ENCODE measurements at regions not wholly inside any gene's neighbourhood (a gene's known extent, or its start where the extent isn't known, plus 50 kb on each side); places are given as distances from the start of the nearest gene placed in this dataset.

DNA sequence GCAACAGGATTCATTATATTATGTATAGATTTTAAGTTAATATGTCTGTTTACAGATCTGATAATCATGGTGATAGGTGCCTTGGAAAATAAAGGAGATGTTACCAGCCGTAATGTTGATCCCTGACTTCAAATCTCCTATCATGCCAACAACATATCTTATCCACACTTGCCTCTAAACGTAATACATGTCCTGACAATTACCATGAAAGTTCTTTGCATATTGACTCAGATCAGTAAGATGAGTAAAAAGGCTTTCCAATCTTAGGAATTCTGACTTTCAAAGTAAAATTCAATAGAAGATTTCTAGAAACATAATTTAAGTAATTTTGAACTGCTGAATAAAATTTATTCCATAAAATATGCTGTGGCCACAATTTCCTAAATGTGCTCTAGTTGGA is 513.3 kb downstream of the ANKRD50 start:
- no peak for DNase-seq (ENCODE audit: low read depth in 3 of 3, low spot score in 1 of 3)

DNA sequence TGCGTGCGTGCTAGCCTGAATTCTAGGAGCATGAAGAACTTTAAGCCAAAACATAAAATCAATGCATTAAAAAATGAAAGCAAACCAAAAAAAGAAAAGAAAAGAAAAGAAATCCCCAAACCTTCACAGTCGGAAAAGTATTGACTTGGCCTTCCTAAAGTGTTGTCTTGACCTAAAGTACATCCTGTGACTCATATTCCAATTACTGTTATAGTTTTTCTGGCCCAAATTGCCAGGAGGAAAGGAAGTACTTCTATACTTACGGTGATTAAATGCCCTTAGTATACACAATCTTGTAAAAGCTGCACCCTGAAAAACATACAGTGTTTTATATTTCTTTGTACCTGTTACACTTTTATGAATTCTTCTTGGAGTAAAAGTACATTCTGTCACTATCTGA is 512.8 kb downstream of the ANKRD50 start:
- DNase-seq (ENCODE audit: low read depth in 3 of 3, low spot score in 1 of 3), result no peak

DNA sequence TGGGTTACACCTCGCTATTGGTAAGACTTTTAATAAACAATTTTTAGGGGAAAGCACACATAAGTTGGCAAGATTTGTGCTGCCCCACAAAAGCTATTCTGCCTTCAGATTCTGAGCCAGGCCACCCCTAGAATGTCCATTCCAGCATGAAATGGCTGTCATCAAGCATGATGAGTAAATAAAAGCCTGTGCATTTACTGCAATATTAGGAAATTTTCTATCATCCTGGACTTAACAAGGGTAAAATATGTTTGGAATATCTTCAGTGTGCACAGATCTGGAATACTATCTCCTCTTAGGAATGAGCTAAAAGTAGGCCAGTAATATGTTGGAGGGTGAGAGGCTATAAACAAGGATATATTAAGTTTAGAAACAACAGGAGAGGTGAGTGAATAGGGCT is 510.9 kb downstream of the ANKRD50 start:
- no peak for DNase-seq (ENCODE audit: low read depth in 3 of 3, low spot score in 1 of 3)

DNA sequence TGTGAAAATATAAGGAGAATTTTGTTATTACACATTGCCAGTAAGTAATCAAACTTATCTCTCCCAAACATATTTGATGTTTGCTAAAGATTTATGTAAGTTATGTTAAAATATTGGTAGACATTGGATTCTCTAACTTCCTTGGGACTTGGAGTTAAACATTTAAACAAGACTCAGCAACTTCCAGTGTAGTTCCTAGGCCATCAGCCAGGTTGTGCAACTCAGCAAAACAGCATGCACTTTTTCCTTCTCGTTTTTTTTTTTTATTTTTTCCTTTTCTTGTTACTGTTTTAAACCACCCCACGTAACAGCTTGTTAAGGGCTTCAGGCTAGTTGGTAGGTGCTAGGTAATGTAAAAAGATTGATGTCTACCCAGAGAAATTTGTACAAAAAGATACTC is 510.4 kb downstream of the ANKRD50 start:
- no peak for DNase-seq (ENCODE audit: low read depth in 3 of 3, low spot score in 1 of 3)

DNA sequence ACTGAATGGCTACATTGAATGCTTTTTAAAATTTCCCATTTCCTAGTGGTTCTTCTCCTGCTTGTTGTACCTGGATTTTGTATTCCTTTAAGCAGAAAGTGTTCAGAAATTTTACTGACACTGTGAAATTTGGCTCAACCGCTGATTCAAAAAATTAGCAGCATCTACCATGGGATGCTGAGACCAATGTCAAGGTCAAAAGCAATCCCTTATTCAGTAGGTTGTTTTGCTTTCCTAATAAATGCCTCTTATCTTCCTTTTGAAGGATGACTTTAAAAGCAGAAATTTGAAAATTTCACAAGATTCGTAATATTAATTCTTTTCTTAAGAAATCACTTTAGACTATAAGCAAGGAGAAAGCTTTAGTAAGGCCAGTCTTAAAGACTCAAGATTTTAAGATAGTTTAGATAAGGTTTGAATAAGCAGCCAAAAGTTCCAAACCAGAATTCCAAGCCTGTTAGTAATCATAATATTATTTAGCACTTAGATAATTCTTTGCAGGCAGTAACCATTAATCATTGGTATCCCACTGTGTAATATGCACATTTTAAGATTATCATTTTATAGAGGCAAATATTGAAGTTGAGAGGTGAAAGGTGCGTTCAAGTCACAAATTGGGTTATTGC is 508.8 kb downstream of the ANKRD50 start:
- DNase-seq (ENCODE audit: low read depth in 3 of 3, low spot score in 1 of 3), result no peak

DNA sequence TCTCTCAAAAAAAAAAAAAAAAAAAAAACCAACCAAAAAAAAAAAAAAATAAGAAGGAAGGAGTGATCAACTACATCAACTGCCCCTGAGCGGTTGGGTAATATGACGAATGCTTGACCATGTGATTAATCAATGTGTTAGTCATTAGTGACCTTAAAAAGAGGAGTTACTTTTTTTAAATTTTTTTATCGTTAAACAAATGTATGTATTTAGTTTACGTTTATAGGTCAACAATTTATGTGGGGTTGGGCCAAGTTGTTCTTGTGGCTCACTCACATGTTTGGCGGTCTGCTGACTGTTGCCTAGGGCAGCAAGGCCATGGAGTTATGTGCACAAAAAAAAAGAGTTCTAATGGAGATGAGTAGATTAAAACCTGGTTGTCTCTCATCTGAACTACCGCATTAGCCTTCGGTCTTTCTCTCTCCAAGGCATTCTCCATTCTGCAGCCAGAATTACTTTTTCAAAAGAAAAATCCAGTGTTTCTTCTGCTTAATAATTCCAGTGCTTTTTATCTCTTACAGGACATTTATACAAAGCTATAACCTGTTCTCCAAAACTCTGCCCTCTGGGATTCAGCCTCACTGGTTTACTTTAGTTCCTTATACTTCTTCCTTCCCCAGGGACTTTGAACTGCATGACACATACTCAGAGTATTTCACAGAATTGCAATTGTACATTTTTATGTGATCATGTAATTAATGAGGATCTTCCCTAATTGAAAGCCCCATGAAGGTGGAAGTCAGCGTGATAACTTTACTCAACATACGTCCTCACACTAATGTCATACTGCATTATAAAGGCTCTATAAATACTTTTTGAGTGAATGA is 505.5 kb downstream of the ANKRD50 start:
- DNase-seq (ENCODE audit: low read depth in 3 of 3, low spot score in 1 of 3), result no peak

DNA sequence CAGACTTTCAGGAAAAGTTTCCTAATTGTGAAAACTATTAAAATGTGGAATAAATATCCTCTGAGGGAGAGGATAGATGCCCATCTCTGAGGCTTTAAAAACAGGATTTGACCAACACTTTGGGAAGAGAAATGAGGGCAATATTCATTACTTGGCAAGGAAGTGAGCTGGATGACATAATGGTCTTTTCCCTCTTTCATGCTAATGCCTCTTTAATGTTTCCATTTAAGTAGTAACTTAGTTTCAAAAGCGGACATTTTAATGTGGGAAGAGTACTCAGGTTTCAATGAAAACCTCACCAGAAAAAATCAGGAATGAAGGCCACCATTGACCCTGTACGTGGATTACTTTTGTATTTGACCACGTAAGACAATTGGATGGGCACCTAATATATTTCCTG is 503.3 kb downstream of the ANKRD50 start:
- DNase-seq (ENCODE audit: low read depth in 3 of 3, low spot score in 1 of 3), result no peak

DNA sequence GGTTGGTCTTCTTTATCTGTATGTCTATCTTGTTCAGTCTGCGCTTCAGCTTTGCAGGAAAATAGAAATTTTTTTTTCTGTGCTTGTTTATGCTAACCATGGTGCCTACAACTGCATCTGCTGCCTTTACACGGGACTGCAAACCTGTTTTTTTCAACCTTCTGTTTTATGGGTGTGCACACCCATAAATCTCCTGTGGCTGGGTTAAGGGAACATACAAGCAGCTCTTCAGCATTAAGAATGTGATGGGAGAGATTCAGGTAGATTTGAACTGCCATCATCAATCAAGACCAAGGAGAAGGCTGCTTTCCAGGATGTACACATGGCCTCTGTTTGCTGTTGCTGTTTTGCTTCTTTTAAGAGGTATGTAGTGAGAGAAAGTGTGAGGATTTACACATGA is 502.9 kb downstream of the ANKRD50 start:
- DNase-seq (ENCODE audit: low read depth in 3 of 3, low spot score in 1 of 3), result no peak

DNA sequence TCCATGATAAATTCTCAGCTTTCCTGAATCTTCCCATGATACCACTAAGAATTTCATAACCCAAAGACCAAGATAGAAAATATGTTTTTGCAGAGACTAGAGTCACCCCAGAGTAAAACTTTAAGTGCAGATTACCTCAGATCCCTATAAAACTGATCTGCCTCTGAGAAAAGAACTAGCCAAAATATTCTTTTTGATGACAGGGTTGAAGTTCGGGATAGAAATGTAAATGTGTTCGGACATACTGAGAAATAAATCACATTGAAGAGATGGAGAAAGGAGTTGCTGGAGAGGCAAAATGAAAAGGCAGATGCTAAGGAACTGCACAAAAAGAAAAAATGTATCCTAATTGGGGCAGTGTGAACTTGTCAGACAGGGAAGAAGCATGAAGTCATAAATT is 501.8 kb downstream of the ANKRD50 start:
- no peak for DNase-seq (ENCODE audit: low read depth in 3 of 3, low spot score in 1 of 3)

DNA sequence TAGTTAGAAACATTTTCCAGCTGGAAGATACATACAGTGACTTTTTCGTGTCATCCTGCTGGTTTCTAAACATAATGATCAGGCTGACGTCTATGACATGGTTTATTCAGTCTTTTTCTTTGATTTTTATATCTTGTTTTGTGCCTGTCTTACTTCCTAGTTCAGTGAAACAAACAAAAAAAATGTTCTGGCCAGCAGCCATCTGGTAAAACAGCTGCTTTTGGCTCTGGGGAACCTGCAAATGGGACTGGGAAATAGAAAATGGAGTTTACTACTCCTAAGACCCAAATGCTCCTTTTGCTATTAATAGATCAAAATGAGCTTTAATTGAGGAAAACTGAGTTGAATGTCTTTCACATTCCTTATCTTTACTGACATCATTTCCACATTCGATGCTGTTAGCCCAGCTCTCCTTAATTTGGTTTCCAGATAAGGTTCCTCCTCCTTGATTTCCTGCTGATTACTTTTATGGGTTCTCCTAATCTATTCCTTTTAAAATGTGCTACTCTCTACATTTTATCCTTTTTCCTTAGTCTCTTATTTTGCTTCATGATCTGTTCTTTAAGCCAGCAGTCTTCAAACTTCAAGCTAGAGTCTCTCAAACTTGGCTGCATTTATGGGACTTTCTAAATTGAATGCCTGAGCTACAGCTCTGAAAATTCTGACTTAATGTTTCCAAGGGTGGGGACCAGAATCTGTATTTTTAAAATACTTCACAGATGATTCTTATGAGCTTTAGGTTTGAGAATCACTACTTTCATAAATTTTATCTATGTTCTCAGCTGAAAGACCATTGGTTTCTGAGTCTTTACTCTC is 499.5 kb downstream of the ANKRD50 start:
- no peak for DNase-seq (ENCODE audit: low read depth in 3 of 3, low spot score in 1 of 3)

DNA sequence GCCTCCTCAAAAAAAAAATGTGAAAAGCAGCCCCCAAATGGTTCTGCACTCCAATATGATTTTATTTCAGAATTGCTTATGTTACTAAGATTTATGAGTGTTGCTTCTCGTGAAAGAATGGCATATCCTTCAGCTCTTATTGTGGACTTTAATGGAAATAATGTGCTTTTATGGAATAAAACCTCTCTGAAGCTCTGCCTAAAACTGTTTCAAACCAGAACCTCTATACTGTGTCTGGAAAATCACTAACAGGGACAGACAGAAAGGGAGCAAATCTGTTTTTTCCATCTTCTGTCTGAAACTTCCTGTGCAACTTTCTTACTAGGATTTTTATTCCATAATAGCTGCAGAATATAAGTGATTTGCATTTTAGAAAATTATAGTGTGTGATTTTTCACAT is 493.1 kb downstream of the ANKRD50 start:
- no peak for DNase-seq (ENCODE audit: low read depth in 3 of 3, low spot score in 1 of 3)

DNA sequence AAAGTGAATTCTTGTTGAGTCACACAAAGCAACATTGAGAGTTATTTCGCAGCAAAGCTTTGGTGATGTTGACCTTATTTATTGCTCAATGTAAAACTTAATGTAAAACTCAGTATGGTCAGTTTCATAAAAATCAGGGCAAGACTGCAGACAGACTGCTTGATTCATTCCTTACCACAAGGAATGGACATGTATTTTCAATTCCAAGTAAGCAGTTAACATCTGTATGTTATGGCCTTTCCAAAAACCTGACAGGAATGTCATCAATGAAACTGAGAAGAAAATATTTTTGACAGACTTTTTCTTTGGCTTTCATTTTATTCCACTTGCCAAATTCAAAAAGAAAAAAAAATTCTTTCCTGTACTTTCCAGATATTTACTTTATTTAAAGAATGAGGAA is 488.3 kb downstream of the ANKRD50 start:
- no peak for DNase-seq (ENCODE audit: low read depth in 3 of 3, low spot score in 1 of 3)

DNA sequence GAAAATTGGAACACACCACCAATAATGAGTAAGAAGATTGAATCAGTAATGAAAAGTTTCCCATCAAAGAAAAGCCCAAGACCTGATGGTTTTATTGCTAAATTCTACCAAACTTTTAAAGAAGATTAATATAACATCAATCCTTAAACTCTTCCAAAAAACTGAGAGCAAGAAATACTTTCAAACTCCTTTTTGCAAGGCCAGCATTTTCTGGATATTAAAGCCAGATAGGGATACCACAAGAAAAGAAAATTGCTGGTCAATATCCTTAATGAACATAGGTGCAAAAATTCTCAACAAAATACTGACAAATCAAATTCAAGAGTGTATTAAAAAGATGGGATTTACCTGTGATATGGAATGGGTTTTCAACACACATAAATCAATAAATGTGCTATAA is 484.6 kb downstream of the ANKRD50 start:
- no peak for DNase-seq (ENCODE audit: low read depth in 3 of 3, low spot score in 1 of 3)

DNA sequence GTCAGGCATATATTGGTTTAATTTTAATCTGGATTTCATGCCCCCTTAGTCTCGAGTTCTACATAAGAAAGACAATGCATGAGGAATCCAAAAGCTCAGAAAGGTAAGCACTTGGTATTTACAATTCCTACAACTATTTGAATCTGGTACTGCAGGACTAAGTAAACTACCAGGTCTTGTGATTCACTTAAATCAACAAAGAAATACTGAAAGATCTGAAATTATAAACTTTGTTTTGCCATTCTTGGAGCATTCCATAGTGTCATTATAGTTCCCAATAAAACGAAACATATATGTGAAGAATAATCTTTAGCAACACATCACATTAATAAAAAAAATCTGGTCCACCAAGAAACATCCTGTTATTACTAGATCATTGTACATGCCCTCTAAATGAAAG is 482.3 kb downstream of the ANKRD50 start:
- no peak for DNase-seq (ENCODE audit: low read depth in 3 of 3, low spot score in 1 of 3)

DNA sequence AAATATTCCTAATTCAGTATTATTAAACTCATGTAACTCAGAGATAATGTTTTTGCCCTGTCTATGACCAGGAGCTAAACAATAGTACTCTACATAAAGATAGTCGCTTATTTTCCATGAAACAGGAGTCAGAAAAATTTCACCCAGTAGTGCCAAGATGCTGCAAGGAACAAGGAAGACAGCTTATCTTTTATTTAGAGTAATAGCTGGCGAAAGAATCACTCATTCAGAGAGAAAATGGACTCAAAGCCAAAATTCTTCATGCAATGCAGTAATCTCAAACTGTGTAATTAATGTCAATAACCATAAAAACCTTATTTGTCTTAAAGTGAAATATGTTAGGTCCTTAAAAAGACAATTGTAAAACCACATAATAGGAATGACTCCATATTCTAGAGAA is 477.8 kb downstream of the ANKRD50 start:
- no peak for DNase-seq (ENCODE audit: low read depth in 3 of 3, low spot score in 1 of 3)

DNA sequence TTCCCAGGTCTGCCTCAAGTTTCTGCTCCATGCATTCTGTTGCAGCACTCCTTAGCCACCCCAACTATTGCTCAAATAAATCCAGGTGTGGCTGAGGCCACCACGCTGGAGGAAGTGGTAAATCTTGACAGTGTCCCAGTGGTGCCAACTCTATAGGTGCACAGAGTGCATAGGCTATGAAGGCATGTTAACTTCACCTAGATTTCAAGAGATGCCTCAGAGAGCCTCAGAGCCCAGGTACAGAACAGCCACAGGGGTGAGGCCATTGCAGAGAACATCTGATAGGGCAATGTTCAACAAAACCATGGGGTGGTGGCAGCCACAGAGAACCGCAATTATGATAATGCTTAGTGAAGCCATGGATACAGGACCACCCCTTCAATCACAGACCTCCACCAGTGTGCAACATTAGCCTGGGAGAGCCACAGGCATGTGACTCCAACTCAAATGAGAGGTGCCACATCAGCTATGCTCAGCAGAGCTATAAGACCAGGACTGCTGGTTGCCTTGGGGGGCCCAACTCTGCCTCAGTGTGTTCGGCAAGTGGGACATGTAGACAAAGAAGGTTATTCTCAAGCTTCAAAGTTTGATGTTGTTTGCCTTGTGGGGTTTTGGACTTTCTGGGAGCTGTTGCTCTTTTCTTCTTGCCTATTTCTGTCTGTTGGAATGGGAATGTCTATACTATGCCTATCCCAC is 468.7 kb downstream of the ANKRD50 start:
- DNase-seq (ENCODE audit: low read depth in 3 of 3, low spot score in 1 of 3), result no peak

DNA sequence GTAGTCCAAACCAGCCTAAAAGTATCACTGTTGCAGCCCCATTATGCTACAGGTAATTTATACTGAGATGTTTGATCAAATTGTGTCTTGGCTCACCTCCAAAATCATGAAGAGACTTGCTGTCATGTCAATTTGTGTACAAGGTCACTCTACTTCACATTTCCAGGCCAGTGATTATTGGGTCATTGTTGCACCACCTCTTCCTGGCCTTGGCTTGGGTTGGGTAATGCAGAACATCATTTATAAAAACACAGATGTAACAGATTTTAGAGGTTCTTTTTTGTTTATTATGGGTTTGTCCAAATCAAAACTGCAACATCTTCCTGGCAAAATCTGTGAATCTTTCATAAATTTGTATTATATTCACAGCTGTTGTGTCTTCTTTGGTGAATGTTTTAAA is 459.5 kb downstream of the ANKRD50 start:
- no peak for DNase-seq (ENCODE audit: low read depth in 3 of 3, low spot score in 1 of 3)

DNA sequence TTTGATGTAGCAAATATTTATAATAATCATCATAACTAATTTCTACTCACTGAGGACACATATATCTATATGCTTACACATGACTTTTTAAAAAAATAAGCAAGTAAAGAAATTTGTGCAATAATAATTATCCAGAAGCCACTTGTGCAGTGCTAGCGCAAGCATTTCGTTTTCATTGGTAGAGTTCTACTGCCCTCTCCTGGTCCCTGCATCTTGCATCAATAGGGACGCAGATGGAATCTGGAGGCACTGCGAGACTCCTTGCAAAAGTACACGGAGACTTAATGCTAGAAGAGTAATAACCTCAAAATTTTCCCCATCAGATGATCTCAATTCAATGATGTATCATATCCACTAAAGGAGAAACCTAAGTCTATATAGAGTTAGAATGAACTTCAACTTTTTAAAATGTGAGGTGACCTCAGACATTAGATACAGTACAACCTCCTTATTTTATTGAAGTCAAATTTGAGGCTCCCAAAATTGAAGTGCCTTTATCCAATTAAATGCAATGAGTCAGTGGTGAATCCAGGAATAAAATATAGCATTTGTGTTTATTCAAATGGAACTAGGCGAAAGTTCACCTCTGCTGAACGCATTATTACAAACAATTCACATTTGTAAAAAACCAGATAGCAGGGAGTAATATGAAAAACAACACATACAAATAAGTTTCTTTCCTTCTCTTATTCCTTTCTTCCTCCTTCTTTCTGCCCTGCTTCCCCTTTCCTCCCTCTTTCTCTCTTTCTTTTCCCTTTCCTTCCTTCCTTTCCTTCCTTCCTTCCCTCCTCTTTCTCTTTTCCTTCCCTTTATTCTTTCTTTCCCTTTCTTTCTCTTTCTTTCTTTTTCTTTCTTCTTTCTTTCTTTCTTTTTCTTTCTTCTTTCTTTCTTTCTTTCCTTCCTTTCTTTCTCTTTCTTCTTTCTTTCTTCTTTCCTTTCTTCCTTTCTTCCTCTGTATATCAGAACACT is 450.0 kb downstream of the ANKRD50 start:
- no peak for DNase-seq (ENCODE audit: low read depth in 3 of 3, low spot score in 1 of 3)

DNA sequence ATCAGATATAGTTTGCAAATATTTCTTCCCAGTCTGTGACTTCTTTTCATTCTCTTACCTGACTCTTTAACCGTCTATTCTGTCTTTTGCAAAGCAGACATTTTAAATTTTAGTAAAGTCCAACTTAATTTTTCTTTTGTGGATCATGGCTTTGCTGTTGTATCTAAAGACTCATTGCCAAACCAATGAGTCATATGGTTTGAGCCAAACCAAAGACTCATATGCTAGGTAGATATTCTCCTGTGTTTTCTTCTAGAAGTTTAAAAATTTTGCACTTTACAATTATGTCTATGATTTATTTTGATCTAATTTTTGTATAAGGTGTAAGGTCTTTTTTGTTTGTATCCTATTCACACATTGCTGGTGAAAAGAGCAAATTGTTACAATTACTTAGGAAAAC is 446.8 kb downstream of the ANKRD50 start:
- no peak for DNase-seq (ENCODE audit: low read depth in 3 of 3, low spot score in 1 of 3)

DNA sequence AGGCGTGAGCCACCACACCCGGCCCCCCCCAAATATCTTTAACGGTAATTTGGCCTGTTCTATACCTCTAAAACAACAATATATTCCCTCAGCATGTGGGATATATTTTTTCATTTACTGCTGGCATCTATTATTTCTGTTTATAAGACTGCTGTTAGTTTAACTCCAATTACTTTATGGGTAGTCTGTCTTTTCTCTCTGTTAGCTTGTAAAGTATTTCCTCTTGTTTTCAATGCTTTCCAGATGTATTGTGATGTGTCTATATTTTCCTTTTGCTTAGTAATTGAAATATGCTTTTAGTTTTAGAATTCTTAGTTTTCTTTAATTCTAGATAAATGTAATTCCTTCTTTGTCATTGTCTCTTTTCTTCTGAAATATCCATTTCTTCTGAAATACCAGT is 445.8 kb downstream of the ANKRD50 start:
- DNase-seq (ENCODE audit: low read depth in 3 of 3, low spot score in 1 of 3), result no peak
